OCI-LY1 (cell line): ENCODE measurements at regions not wholly inside any gene's neighbourhood (a gene's known extent, or its start where the extent isn't known, plus 50 kb on each side); places are given as distances from the start of the nearest gene placed in this dataset.

Experiments
- EZH2 ChIP-seq: fragments of 200-600 bp; sonication (generic), shearing (Covaris generic); IDR thresholded peaks from 2 replicates; pipeline ENCODE4 v1.8.0; 2017; ENCODE audit warnings: borderline replicate concordance, mixed run types, mild to moderate bottlenecking, antibody characterized with exemption, low read length, moderate library complexity, mixed read lengths
- TF ChIP-seq, protein P1 (sequence below): fragments of 200-600 bp; sonication (generic), shearing (Covaris generic); IDR thresholded peaks from 2 replicates; pipeline ENCODE4 v1.5.1; 2017; ENCODE audit warnings: mild to moderate bottlenecking, antibody characterized with exemption, low read length, moderate library complexity, mixed read lengths

DNA sequence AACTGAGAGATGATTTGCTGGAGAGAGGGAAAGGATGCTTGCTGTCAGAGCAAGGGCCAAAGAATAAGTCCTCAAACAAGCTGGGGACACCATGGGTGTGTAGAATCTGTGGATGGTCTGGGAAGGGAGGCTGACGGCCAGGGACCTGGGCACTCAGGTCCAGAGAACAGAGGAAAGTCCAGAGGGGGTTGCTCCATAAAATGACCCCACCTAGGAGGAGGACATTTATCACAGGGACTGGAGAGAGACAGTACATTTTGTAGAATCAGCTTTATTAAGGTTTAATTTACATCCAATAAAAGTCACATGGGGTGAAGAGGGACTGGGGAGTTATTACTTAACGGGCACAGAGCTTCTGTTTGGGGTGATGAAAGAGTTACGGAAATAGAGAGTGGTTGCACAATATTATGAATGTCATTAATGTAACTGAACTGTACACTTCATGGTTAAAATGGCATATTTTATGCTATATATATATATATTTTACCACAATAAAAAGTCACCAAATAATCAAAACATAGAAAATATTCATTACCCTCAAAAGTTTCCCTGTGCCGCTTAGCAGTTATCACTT lies 73.0 kb upstream of the ABCD3 start:
- TF ChIP-seq, protein P1, sequence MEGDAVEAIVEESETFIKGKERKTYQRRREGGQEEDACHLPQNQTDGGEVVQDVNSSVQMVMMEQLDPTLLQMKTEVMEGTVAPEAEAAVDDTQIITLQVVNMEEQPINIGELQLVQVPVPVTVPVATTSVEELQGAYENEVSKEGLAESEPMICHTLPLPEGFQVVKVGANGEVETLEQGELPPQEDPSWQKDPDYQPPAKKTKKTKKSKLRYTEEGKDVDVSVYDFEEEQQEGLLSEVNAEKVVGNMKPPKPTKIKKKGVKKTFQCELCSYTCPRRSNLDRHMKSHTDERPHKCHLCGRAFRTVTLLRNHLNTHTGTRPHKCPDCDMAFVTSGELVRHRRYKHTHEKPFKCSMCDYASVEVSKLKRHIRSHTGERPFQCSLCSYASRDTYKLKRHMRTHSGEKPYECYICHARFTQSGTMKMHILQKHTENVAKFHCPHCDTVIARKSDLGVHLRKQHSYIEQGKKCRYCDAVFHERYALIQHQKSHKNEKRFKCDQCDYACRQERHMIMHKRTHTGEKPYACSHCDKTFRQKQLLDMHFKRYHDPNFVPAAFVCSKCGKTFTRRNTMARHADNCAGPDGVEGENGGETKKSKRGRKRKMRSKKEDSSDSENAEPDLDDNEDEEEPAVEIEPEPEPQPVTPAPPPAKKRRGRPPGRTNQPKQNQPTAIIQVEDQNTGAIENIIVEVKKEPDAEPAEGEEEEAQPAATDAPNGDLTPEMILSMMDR = no peak
- TF ChIP-seq EZH2 = no peak
